GM12891 (cell line): ENCODE measurements at regions not wholly inside any gene's neighbourhood (a gene's known extent, or its start where the extent isn't known, plus 50 kb on each side); places are given as distances from the start of the nearest gene placed in this dataset.

ENCODE experiments used
- POLR2A ChIP-seq: IDR thresholded peaks from 2 replicates; pipeline ENCODE4 v1.6.1; 2011; ENCODE audit warnings: low read depth, low read length, control low read depth
- POLR2AphosphoS5 ChIP-seq: IDR thresholded peaks from 2 replicates; pipeline ENCODE4 v1.6.1; 2011; ENCODE audit warnings: low read depth, low read length, control low read depth

GRCh38 chr16:76900285-76901263, 290.4 kb upstream of the MON1B start:
- TF ChIP-seq POLR2A = no peak
- no peak for TF ChIP-seq POLR2AphosphoS5
